ENCODE measurements at regions not wholly inside any gene's neighbourhood (a gene's known extent, or its start where the extent isn't known, plus 50 kb on each side); places are given as distances from the start of the nearest gene placed in this dataset.

- H3K4me1 ChIP-seq (ENCODE audit: insufficient read depth, low read length, poor library complexity, severe bottlenecking) = no peaks in the 10 kb centered on the region
- no peaks in the 10 kb centered on the region for H3K9me3 ChIP-seq (ENCODE audit: insufficient read depth, low read depth, low read length)
- H3K9me2 ChIP-seq (replicated peaks; ENCODE audit: low read depth, low read length) = no peaks in the 10 kb centered on the region
- no peaks in the 10 kb centered on the region for H3F3A ChIP-seq (ENCODE audit: low read depth)
- no peaks in the 10 kb centered on the region for H3K36me3 ChIP-seq (ENCODE audit: insufficient read depth, low read length)
- no peak overlapping the region for H2AFZ ChIP-seq (ENCODE audit: low read length)
- no peak overlapping the region for H3K4me3 ChIP-seq (ENCODE audit: low read length, poor library complexity, severe bottlenecking)
- TF ChIP-seq CTCF (conservative IDR thresholded peaks at IDR 0.05; ENCODE audit: low read length) (no peak), EZH2phosphoT487 (IDR thresholded peaks at IDR 0.05; ENCODE audit: borderline replicate concordance) (no peak)
- H3K4me2 ChIP-seq (ENCODE audit: low read depth, low read length, poor library complexity, severe bottlenecking) = no peak overlapping the region
- H4K20me1 ChIP-seq (ENCODE audit: insufficient read depth, low read length, poor library complexity, severe bottlenecking) = no peaks in the 10 kb centered on the region
- H3K79me2 ChIP-seq (ENCODE audit: insufficient read depth, low read length) = no peaks in the 10 kb centered on the region
- H3K27me3 ChIP-seq (ENCODE audit: insufficient read depth, low read length, poor library complexity, severe bottlenecking) = no peaks in the 10 kb centered on the region
- H3K9ac ChIP-seq (ENCODE audit: low read depth, low read length, poor library complexity, severe bottlenecking) = no peak overlapping the region
Observed at GRCh38 chr4:24743927-24744326, 51.4 kb upstream of the SOD3 start.

GRCh38 chr4:24745172-24745895 lies 50.0 kb upstream of the SOD3 start:
- no peaks in the 10 kb centered on the region for H3K9me2 ChIP-seq (replicated peaks; ENCODE audit: low read depth, low read length)
- H3K4me1 ChIP-seq (ENCODE audit: insufficient read depth, low read length, poor library complexity, severe bottlenecking) = no peaks in the 10 kb centered on the region
- no peak overlapping the region for H3K9ac ChIP-seq (ENCODE audit: low read depth, low read length, poor library complexity, severe bottlenecking)
- TF ChIP-seq CTCF (conservative IDR thresholded peaks at IDR 0.05; ENCODE audit: low read length) (no peak), EZH2phosphoT487 (IDR thresholded peaks at IDR 0.05; ENCODE audit: borderline replicate concordance) (no peak)
- no peaks in the 10 kb centered on the region for H3K79me2 ChIP-seq (ENCODE audit: insufficient read depth, low read length)
- no peak overlapping the region for H2AFZ ChIP-seq (ENCODE audit: low read length)
- H3F3A ChIP-seq (ENCODE audit: low read depth) = no peaks in the 10 kb centered on the region
- H3K27me3 ChIP-seq (ENCODE audit: insufficient read depth, low read length, poor library complexity, severe bottlenecking) = no peaks in the 10 kb centered on the region
- H3K9me3 ChIP-seq (ENCODE audit: insufficient read depth, low read depth, low read length) = no peaks in the 10 kb centered on the region
- H3K36me3 ChIP-seq (ENCODE audit: insufficient read depth, low read length) = no peaks in the 10 kb centered on the region
- no peak overlapping the region for H3K4me2 ChIP-seq (ENCODE audit: low read depth, low read length, poor library complexity, severe bottlenecking)
- no peak overlapping the region for H3K4me3 ChIP-seq (ENCODE audit: low read length, poor library complexity, severe bottlenecking)
- H4K20me1 ChIP-seq (ENCODE audit: insufficient read depth, low read length, poor library complexity, severe bottlenecking) = no peaks in the 10 kb centered on the region

Measured in Loucy (cell line).